Mucosa of rectum (tissue), 2 donors: ENCODE measurements at regions not wholly inside any gene's neighbourhood (a gene's known extent, or its start where the extent isn't known, plus 50 kb on each side); places are given as distances from the start of the nearest gene placed in this dataset.

Experiments
- H3K27ac ChIP-seq, 2 donors: one replicate each; pipeline ENCODE4 v1.7.0; 2013; ENCODE audit warnings: inconsistent platforms in 2 of 2, low read depth in 2 of 2, low read length in 2 of 2
- H3K27me3 ChIP-seq, 2 donors: one replicate each; pipeline ENCODE4 v1.7.0; 2013; ENCODE audit warnings: low read length in 2 of 2; ENCODE audit not compliant: control insufficient read depth in 2 of 2, insufficient read depth in 2 of 2
- H3K36me3 ChIP-seq, 2 donors: one replicate each; pipeline ENCODE4 v1.7.0; 2013; ENCODE audit warnings: low read length in 2 of 2; ENCODE audit not compliant: control insufficient read depth in 2 of 2, insufficient read depth in 2 of 2
- H3K4me1 ChIP-seq, 2 donors: one replicate each; pipeline ENCODE4 v1.7.0; 2013; ENCODE audit warnings: low read length in 2 of 2, mild to moderate bottlenecking in 1 of 2; ENCODE audit not compliant: control insufficient read depth in 2 of 2, insufficient read depth in 2 of 2
- H3K4me3 ChIP-seq, 2 donors: one replicate each; pipeline ENCODE4 v1.7.0; 2013; ENCODE audit warnings: low read length in 2 of 2
- H3K9ac ChIP-seq, 2 donors: one replicate each; pipeline ENCODE4 v1.7.0; 2013; ENCODE audit warnings: low read length in 2 of 2, low read depth in 1 of 2, mild to moderate bottlenecking in 1 of 2
- H3K9me3 ChIP-seq, 2 donors: one replicate each; pipeline ENCODE4 v1.7.0; 2013; ENCODE audit warnings: low read length in 2 of 2; ENCODE audit not compliant: control insufficient read depth in 2 of 2
- donor health status: healthy.
- donor health status: Normal muscosa, but diverticular disease.

GRCh38 chr6:6893701-6894100, 214.1 kb upstream of the RREB1 start:
- no peak overlapping the region for H3K27ac ChIP-seq
- no peak overlapping the region for H3K4me3 ChIP-seq
- no peaks in the 10 kb centered on the region for H3K36me3 ChIP-seq
- H3K27me3 ChIP-seq = no peaks in the 10 kb centered on the region
- no peaks in the 10 kb centered on the region for H3K9me3 ChIP-seq
- no peak overlapping the region for H3K9ac ChIP-seq
- peaks cover 6 to 18% of the 10 kb centered on the region in 2 donors for H3K4me1 ChIP-seq

- no peaks in the 10 kb centered on the region for H3K36me3 ChIP-seq
- H3K9me3 ChIP-seq = no peaks in the 10 kb centered on the region
- no peak overlapping the region for H3K4me3 ChIP-seq
- peaks cover 1 to 11% of the 10 kb centered on the region in 2 donors for H3K4me1 ChIP-seq
- no peaks in the 10 kb centered on the region for H3K27me3 ChIP-seq
- H3K27ac ChIP-seq = no peak overlapping the region
- H3K9ac ChIP-seq = no peak overlapping the region
These were observed 211.8 kb upstream of the RREB1 start for GRCh38 chr6:6895929-6896328.

DNA sequence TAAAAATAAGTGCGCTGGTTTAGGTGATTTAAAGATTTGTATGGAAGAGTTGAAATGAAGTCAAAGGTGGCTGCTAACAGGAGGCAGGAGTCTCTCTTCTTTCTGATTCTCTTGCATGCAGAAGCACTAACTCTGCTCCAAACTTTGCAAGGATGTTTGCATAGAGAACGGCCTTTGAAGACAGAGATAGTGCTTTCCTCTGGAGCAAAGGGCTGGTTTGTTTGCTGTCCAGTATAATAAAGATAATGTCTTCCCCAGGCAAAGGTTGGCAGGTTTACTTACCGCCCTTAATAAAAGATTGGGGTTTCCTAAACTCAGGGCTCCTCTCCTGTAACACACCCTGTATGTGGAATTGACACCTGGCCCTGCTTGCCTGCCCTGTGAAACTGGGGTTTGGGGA, 210.6 kb upstream of the RREB1 start:
- H3K27me3 ChIP-seq = no peaks in the 10 kb centered on the region
- H3K27ac ChIP-seq = no peak overlapping the region
- no peak overlapping the region for H3K4me3 ChIP-seq
- H3K9me3 ChIP-seq = no peaks in the 10 kb centered on the region
- no peaks in the 10 kb centered on the region for H3K4me1 ChIP-seq
- no peaks in the 10 kb centered on the region for H3K36me3 ChIP-seq
- no peak overlapping the region for H3K9ac ChIP-seq

DNA sequence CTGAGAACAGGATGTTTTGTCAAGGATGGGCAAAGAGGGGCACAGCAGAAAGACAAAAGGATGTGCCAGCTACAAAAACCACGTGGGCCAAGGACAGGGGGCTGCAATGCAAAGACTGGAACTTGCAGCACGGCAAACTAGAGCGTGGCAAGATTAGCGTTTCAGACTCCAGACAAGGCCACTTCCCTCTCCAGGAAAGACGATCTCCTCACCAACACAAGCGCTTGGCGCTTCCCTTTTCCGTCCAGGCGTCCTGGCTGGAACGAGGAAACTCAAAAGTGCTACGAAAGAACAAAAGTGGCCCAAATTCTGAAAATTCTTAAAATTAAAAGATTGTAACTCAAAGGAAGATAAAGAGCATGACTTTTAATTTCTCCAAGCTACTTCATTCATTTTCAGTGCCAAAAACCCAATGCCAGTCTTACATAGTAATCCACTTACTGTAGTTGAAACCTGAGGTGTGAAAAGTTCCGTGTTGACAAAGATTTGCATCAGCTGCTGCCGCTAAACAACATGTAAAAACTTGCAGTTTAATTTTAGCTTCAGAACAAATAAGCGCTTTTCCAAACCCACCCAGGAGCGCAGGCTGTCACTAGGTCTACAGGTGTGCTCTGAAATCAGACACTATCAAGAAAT, 207.1 kb upstream of the RREB1 start:
- no peaks in the 10 kb centered on the region for H3K27me3 ChIP-seq
- H3K36me3 ChIP-seq = no peaks in the 10 kb centered on the region
- H3K9ac ChIP-seq = no peak overlapping the region
- no peaks in the 10 kb centered on the region for H3K4me1 ChIP-seq
- H3K4me3 ChIP-seq = no peak overlapping the region
- no peaks in the 10 kb centered on the region for H3K9me3 ChIP-seq
- no peak overlapping the region for H3K27ac ChIP-seq

- H3K9me3 ChIP-seq = no peaks in the 10 kb centered on the region
- H3K36me3 ChIP-seq = no peaks in the 10 kb centered on the region
- H3K4me1 ChIP-seq = no peaks in the 10 kb centered on the region
- no peak overlapping the region for H3K27ac ChIP-seq
- H3K4me3 ChIP-seq = no peak overlapping the region
- no peak overlapping the region for H3K9ac ChIP-seq
- H3K27me3 ChIP-seq = no peaks in the 10 kb centered on the region
These were observed 206.5 kb upstream of the RREB1 start for GRCh38 chr6:6901205-6901719.

DNA sequence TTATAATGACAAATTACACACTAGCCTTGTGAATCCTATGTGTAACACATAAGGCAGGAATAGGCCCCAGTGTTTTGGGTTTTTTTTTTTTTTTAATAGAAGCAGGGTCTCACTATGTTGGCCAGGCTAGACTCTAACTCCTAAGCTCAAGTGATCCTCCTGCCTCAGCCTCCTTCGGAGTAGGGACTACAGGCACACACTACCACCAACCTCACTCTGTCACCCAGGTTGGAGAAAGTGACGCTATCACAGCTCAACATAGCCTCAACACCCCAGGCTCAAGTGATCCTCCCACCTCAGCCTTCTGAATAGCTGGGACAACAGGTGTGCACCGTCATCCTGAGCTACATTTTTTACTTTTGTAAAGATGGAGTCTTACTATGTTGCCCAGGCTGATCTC, 205.8 kb upstream of the RREB1 start:
- H3K9ac ChIP-seq = no peak overlapping the region
- no peaks in the 10 kb centered on the region for H3K9me3 ChIP-seq
- H3K27ac ChIP-seq = no peak overlapping the region
- H3K4me3 ChIP-seq = no peak overlapping the region
- no peaks in the 10 kb centered on the region for H3K4me1 ChIP-seq
- no peaks in the 10 kb centered on the region for H3K36me3 ChIP-seq
- H3K27me3 ChIP-seq = no peaks in the 10 kb centered on the region

DNA sequence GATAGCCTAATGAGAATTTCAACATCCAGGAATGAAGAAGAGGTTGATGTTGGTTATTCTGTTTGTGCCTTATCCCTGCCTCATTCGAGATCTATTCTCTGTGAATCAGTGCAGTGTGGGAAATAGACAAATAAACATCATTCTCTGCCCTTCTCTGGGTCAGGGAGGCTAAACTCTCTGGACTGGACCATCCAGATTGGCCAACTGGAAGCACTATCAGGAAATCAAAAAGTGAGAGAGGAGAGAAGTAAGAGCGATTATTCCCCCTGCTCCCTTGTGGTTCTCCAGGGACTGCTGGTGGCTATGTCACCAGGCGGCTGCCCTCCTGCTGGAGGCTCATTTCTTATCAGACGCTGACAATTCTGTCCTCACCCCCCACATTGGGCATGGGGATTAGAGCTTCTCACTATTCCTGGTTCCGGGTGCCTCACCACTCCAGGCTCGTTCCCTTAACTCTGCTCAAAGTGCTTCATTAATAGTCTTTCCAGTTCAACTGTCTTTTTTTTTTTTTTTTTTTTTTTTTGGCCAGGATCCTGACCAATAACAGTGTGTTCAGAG, 201.7 kb upstream of the RREB1 start:
- Histone ChIP-seq H3K27ac (no peak overlapping the region), H3K9me3 (no peaks in the 10 kb centered on the region), H3K36me3 (no peaks in the 10 kb centered on the region), H3K4me1 (no peaks in the 10 kb centered on the region), H3K4me3 (no peak overlapping the region), H3K27me3 (no peaks in the 10 kb centered on the region), H3K9ac (no peak overlapping the region)

DNA sequence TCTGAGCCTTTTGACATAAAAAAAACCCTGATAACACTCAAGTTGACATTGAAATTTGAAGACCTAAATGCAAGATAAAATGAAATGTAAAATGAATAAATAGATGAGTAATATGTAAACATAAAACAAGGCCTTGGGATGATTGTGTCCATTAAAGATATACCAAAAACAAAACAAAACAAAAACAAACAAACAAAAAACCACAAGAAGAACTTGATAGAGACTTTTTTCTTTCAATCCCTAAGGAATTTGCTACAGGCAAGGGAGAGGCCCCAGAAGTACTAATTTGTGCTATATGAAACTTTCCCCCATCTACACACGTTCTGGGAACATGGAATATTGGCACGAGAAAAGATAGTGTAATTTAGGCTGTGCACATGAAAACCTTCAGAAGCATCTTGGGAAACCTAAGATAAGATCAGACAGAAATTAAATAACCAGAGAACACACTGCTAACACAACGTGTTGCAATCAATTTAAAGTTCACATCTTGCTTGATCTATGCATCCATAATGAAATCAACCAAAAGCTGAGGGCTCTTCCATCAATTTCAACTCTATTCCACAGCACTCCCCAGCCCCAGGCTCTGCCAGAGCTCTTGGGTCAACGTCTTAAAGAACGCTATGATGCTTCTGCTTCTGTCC, 201.1 kb upstream of the RREB1 start:
- Histone ChIP-seq H3K9ac (no peak overlapping the region), H3K27me3 (no peaks in the 10 kb centered on the region), H3K36me3 (no peaks in the 10 kb centered on the region), H3K4me3 (no peak overlapping the region), H3K9me3 (no peaks in the 10 kb centered on the region), H3K4me1 (no peaks in the 10 kb centered on the region), H3K27ac (no peak overlapping the region)

- no peaks in the 10 kb centered on the region for H3K27me3 ChIP-seq
- no peak overlapping the region for H3K27ac ChIP-seq
- H3K9me3 ChIP-seq = no peaks in the 10 kb centered on the region
- no peak overlapping the region for H3K9ac ChIP-seq
- no peaks in the 10 kb centered on the region for H3K4me1 ChIP-seq
- no peak overlapping the region for H3K4me3 ChIP-seq
- H3K36me3 ChIP-seq = no peaks in the 10 kb centered on the region
These were observed 200.5 kb upstream of the RREB1 start for GRCh38 chr6:6907286-6907685.

GRCh38 chr6:6908121-6908520, 199.6 kb upstream of the RREB1 start:
- Histone ChIP-seq H3K9me3 (no peaks in the 10 kb centered on the region), H3K4me1 (no peaks in the 10 kb centered on the region), H3K4me3 (no peak overlapping the region), H3K27ac (no peak overlapping the region), H3K9ac (no peak overlapping the region), H3K27me3 (no peaks in the 10 kb centered on the region), H3K36me3 (no peaks in the 10 kb centered on the region)
